Activated CD4-positive, alpha-beta T cell treated with anti-CD3 and anti-CD28 coated beads, Interleukin-2, amount 10 ng/mL, durations not matched to agents 7 days and 5 days (primary cell): ENCODE measurements at regions not wholly inside any gene's neighbourhood (a gene's known extent, or its start where the extent isn't known, plus 50 kb on each side); places are given as distances from the start of the nearest gene placed in this dataset.

Source experiments
- CTCF ChIA-PET: fragments of 350-600 bp; sonication (Branson Sonifier 250); formaldehyde crosslinking; loops from one replicate; lab custom pipeline; 2021; ENCODE audit warnings: antibody characterized with exemption; lab: Charles Lee
- POLR2A ChIA-PET: fragments of 350-600 bp; sonication (Branson Sonifier 250); formaldehyde crosslinking; loops from one replicate; lab custom pipeline; 2021; ENCODE audit warnings: antibody characterized with exemption; lab: Charles Lee
- DNase-seq: peaks from one replicate; pipeline ENCODE4 v3.0.0-alpha.2; 2020
- H3K27ac Mint-ChIP-seq: one replicate; pipeline ENCODE4 v1.8.0; 2021; ENCODE audit warnings: mild to moderate bottlenecking, moderate library complexity, mixed read lengths
- H3K27me3 Mint-ChIP-seq: one replicate; pipeline ENCODE4 v1.8.0; 2021; ENCODE audit warnings: mixed read lengths
- H3K36me3 Mint-ChIP-seq: one replicate; pipeline ENCODE4 v1.8.0; 2021; ENCODE audit warnings: low read depth, mixed read lengths
- H3K4me1 Mint-ChIP-seq: one replicate; pipeline ENCODE4 v1.8.0; 2021; ENCODE audit warnings: mixed read lengths
- H3K4me3 Mint-ChIP-seq: one replicate; pipeline ENCODE4 v1.8.0; 2021; ENCODE audit warnings: mild to moderate bottlenecking, moderate library complexity, mixed read lengths
- H3K9me3 Mint-ChIP-seq: one replicate; pipeline ENCODE4 v1.8.0; 2021; ENCODE audit warnings: mixed read lengths

GRCh38 chr13:80865329-80865728 is 524.4 kb upstream of the SPRY2 start:
- Mint-ChIP-seq H3K4me1 (no peaks in the 10 kb centered on the region), H3K36me3 (no peaks in the 10 kb centered on the region), H3K4me3 (no peak overlapping the region), H3K27me3 (no peaks in the 10 kb centered on the region), H3K9me3 (peaks cover 3% of the 10 kb centered on the region), H3K27ac (no peak overlapping the region)
- POLR2A ChIA-PET, result no interaction called here
- CTCF ChIA-PET, result no interaction called here
- DNase-seq, result no peak

- Mint-ChIP-seq H3K9me3 (peaks cover 3% of the 10 kb centered on the region), H3K4me3 (no peak overlapping the region), H3K27me3 (no peaks in the 10 kb centered on the region), H3K36me3 (no peaks in the 10 kb centered on the region), H3K4me1 (no peaks in the 10 kb centered on the region), H3K27ac (no peak overlapping the region)
- no peak for DNase-seq
- ChIA-PET CTCF (no interaction called here), POLR2A (no interaction called here)
Observed at GRCh38 chr13:80862456-80862855, 521.5 kb upstream of the SPRY2 start.

- no peaks in the 10 kb centered on the region for H3K4me1 Mint-ChIP-seq
- no peak for DNase-seq
- H3K27ac Mint-ChIP-seq, result no peak overlapping the region
- CTCF ChIA-PET, result no interaction called here
- POLR2A ChIA-PET, result interaction anchor here (0.7 kb wide), 1 partner anchor 45 kb away, joined by 5 read pairs; no protein-coding TSS in a partner anchor
- no peaks in the 10 kb centered on the region for H3K27me3 Mint-ChIP-seq
- peaks cover 3% of the 10 kb centered on the region for H3K9me3 Mint-ChIP-seq
- H3K4me3 Mint-ChIP-seq, result no peak overlapping the region
- no peaks in the 10 kb centered on the region for H3K36me3 Mint-ChIP-seq
Observed at GRCh38 chr13:80860845-80861244, 519.9 kb upstream of the SPRY2 start.

- POLR2A ChIA-PET, result no interaction called here
- Mint-ChIP-seq H3K36me3 (no peaks in the 10 kb centered on the region), H3K9me3 (no peaks in the 10 kb centered on the region), H3K27ac (no peak overlapping the region), H3K4me1 (no peaks in the 10 kb centered on the region), H3K4me3 (no peak overlapping the region), H3K27me3 (no peaks in the 10 kb centered on the region)
- CTCF ChIA-PET, result no interaction called here
- DNase-seq, result no peak
Observed at GRCh38 chr13:80858131-80858530, 517.2 kb upstream of the SPRY2 start.

GRCh38 chr13:80857321-80857720 is 516.4 kb upstream of the SPRY2 start:
- POLR2A ChIA-PET, result no interaction called here

GRCh38 chr13:80850771-80851170 is 509.8 kb upstream of the SPRY2 start:
- H3K9me3 Mint-ChIP-seq, result no peaks in the 10 kb centered on the region
- H3K36me3 Mint-ChIP-seq, result no peaks in the 10 kb centered on the region
- H3K4me3 Mint-ChIP-seq, result no peak overlapping the region
- H3K27me3 Mint-ChIP-seq, result no peaks in the 10 kb centered on the region
- no peak for DNase-seq
- CTCF ChIA-PET, result interaction anchor here (0.5 kb wide), 1 partner anchor 490 kb away, joined by 3 read pairs; no protein-coding TSS in a partner anchor
- POLR2A ChIA-PET, result no interaction called here
- H3K4me1 Mint-ChIP-seq, result no peaks in the 10 kb centered on the region
- H3K27ac Mint-ChIP-seq, result no peak overlapping the region

More at GRCh38 chr13:80857321-80857720, 516.4 kb upstream of the SPRY2 start:
- DNase-seq, result no peak
- Mint-ChIP-seq H3K36me3 (no peaks in the 10 kb centered on the region), H3K4me3 (no peak overlapping the region), H3K27me3 (no peaks in the 10 kb centered on the region), H3K9me3 (no peaks in the 10 kb centered on the region), H3K27ac (no peak overlapping the region), H3K4me1 (no peaks in the 10 kb centered on the region)
- CTCF ChIA-PET, result no interaction called here

- DNase-seq, result no peak
- no peaks in the 10 kb centered on the region for H3K4me1 Mint-ChIP-seq
- H3K36me3 Mint-ChIP-seq, result no peaks in the 10 kb centered on the region
- CTCF ChIA-PET, result no interaction called here
- H3K9me3 Mint-ChIP-seq, result no peaks in the 10 kb centered on the region
- H3K27me3 Mint-ChIP-seq, result no peaks in the 10 kb centered on the region
- POLR2A ChIA-PET, result no interaction called here
- H3K4me3 Mint-ChIP-seq, result no peak overlapping the region
- H3K27ac Mint-ChIP-seq, result no peak overlapping the region
Observed at GRCh38 chr13:80844164-80844563, 503.2 kb upstream of the SPRY2 start.

GRCh38 chr13:80841414-80841813 is 500.5 kb upstream of the SPRY2 start:
- Mint-ChIP-seq H3K36me3 (no peaks in the 10 kb centered on the region), H3K4me3 (no peak overlapping the region), H3K27me3 (no peaks in the 10 kb centered on the region), H3K27ac (no peak overlapping the region), H3K9me3 (peaks cover 2% of the 10 kb centered on the region), H3K4me1 (no peaks in the 10 kb centered on the region)
- DNase-seq, result no peak
- CTCF ChIA-PET, result no interaction called here
- POLR2A ChIA-PET, result no interaction called here

GRCh38 chr13:80840316-80840976 is 499.5 kb upstream of the SPRY2 start:
- Mint-ChIP-seq H3K9me3 (peaks cover 2% of the 10 kb centered on the region), H3K27me3 (no peaks in the 10 kb centered on the region), H3K4me1 (no peaks in the 10 kb centered on the region), H3K27ac (no peak overlapping the region), H3K36me3 (no peaks in the 10 kb centered on the region), H3K4me3 (no peak overlapping the region)
- no peak for DNase-seq
- ChIA-PET CTCF (no interaction called here), POLR2A (no interaction called here)

- peaks cover 10% of the 10 kb centered on the region for H3K9me3 Mint-ChIP-seq
- no peaks in the 10 kb centered on the region for H3K4me1 Mint-ChIP-seq
- no peaks in the 10 kb centered on the region for H3K36me3 Mint-ChIP-seq
Observed at GRCh38 chr13:80835902-80836301, 495.0 kb upstream of the SPRY2 start.

GRCh38 chr13:80830431-80830830 is 489.5 kb upstream of the SPRY2 start:
- Mint-ChIP-seq H3K4me3 (no peak overlapping the region), H3K4me1 (no peaks in the 10 kb centered on the region), H3K27me3 (no peaks in the 10 kb centered on the region), H3K36me3 (no peaks in the 10 kb centered on the region), H3K9me3 (peaks cover 16% of the 10 kb centered on the region), H3K27ac (no peak overlapping the region)
- DNase-seq, result no peak
- ChIA-PET CTCF (no interaction called here), POLR2A (no interaction called here)

More at GRCh38 chr13:80835902-80836301, 495.0 kb upstream of the SPRY2 start:
- Mint-ChIP-seq H3K27me3 (no peaks in the 10 kb centered on the region), H3K27ac (no peak overlapping the region), H3K4me3 (no peak overlapping the region)
- ChIA-PET CTCF (no interaction called here), POLR2A (no interaction called here)
- no peak for DNase-seq

GRCh38 chr13:80828759-80829158 is 487.8 kb upstream of the SPRY2 start:
- Mint-ChIP-seq H3K9me3 (peaks cover 12% of the 10 kb centered on the region), H3K4me3 (no peak overlapping the region), H3K36me3 (no peaks in the 10 kb centered on the region), H3K27ac (no peak overlapping the region), H3K27me3 (no peaks in the 10 kb centered on the region), H3K4me1 (no peaks in the 10 kb centered on the region)
- ChIA-PET POLR2A (no interaction called here), CTCF (no interaction called here)
- DNase-seq, result no peak

GRCh38 chr13:80825276-80825675 is 484.4 kb upstream of the SPRY2 start:
- Mint-ChIP-seq H3K36me3 (no peaks in the 10 kb centered on the region), H3K27ac (no peak overlapping the region), H3K4me3 (no peak overlapping the region), H3K9me3 (peaks cover 5% of the 10 kb centered on the region), H3K27me3 (no peaks in the 10 kb centered on the region), H3K4me1 (no peaks in the 10 kb centered on the region)
- no peak for DNase-seq
- POLR2A ChIA-PET, result no interaction called here
- CTCF ChIA-PET, result no interaction called here

GRCh38 chr13:80824229-80824628 is 483.3 kb upstream of the SPRY2 start:
- H3K4me3 Mint-ChIP-seq, result no peak overlapping the region
- no peak overlapping the region for H3K27ac Mint-ChIP-seq
- ChIA-PET POLR2A (no interaction called here), CTCF (no interaction called here)
- no peaks in the 10 kb centered on the region for H3K27me3 Mint-ChIP-seq
- H3K36me3 Mint-ChIP-seq, result no peaks in the 10 kb centered on the region
- peaks cover 5% of the 10 kb centered on the region for H3K9me3 Mint-ChIP-seq
- no peaks in the 10 kb centered on the region for H3K4me1 Mint-ChIP-seq
- DNase-seq, result no peak
